HG03095 (cell line): ENCODE measurements at regions not wholly inside any gene's neighbourhood (a gene's known extent, or its start where the extent isn't known, plus 50 kb on each side); places are given as distances from the start of the nearest gene placed in this dataset.
"Not testable (repeated sequence)": the region's sequence is repeated elsewhere in the genome, so short reads cannot be mapped to it uniquely, and the experiment has no call there.

Experiments
- ATAC-seq: cut with Tn5 transposase; IDR thresholded peaks from one replicate; pipeline ENCODE4 v1.9.1; 2021; ENCODE audit warnings: moderate library complexity; ENCODE audit not compliant: unreplicated experiment

- ATAC-seq, result no peak
Measured at GRCh38 chr3:88775026-88775690, 332.3 kb upstream of the EPHA3 start.

- ATAC-seq, result no peak
Measured at GRCh38 chr3:88779482-88779881, 327.9 kb upstream of the EPHA3 start.

GRCh38 chr3:88784925-88785324, 322.5 kb upstream of the EPHA3 start:
- ATAC-seq, result no peak

GRCh38 chr3:88785841-88786240, 321.6 kb upstream of the EPHA3 start:
- ATAC-seq, result no peak

GRCh38 chr3:88795503-88795902, 311.9 kb upstream of the EPHA3 start:
- ATAC-seq, result no peak

- ATAC-seq, result no peak
Measured at GRCh38 chr3:88807491-88808105, 299.8 kb upstream of the EPHA3 start.

GRCh38 chr3:88809993-88810392, 297.4 kb upstream of the EPHA3 start:
- no peak for ATAC-seq

GRCh38 chr3:88810455-88810854, 297.0 kb upstream of the EPHA3 start:
- ATAC-seq, result no peak

- no peak for ATAC-seq
Measured at GRCh38 chr3:88811096-88811495, 296.3 kb upstream of the EPHA3 start.

- no peak for ATAC-seq
Measured at GRCh38 chr3:88812576-88812975, 294.8 kb upstream of the EPHA3 start.

GRCh38 chr3:88816445-88816844, 291.0 kb upstream of the EPHA3 start:
- no peak for ATAC-seq

GRCh38 chr3:88824666-88825564, 282.5 kb upstream of the EPHA3 start:
- no peak for ATAC-seq

- no peak for ATAC-seq
Measured at GRCh38 chr3:88828466-88828865, 279.0 kb upstream of the EPHA3 start.

- ATAC-seq, result no peak
Measured at GRCh38 chr3:88852606-88853005, 254.8 kb upstream of the EPHA3 start.

- ATAC-seq, result no peak
Measured at GRCh38 chr3:88863196-88863595, 244.2 kb upstream of the EPHA3 start.

- no peak for ATAC-seq
Measured at GRCh38 chr3:88876724-88877123, 230.7 kb upstream of the EPHA3 start.

- no peak for ATAC-seq
Measured at GRCh38 chr3:88879905-88880304, 227.5 kb upstream of the EPHA3 start.

GRCh38 chr3:88882121-88882520, 225.3 kb upstream of the EPHA3 start:
- ATAC-seq, result no peak

- not testable (repeated sequence) for ATAC-seq
Measured at GRCh38 chr3:88886624-88887023, 220.8 kb upstream of the EPHA3 start.

- ATAC-seq, result no peak
Measured at GRCh38 chr3:88896026-88896425, 211.4 kb upstream of the EPHA3 start.

GRCh38 chr3:88912294-88912877, 195.0 kb upstream of the EPHA3 start:
- no peak for ATAC-seq
